CD14-positive monocyte (primary cell): ENCODE measurements at regions not wholly inside any gene's neighbourhood (a gene's known extent, or its start where the extent isn't known, plus 50 kb on each side); places are given as distances from the start of the nearest gene placed in this dataset.

Source experiments
- DNase-seq, 3 donors: peaks; one replicate each; pipeline ENCODE4 v3.0.0-alpha.2; 2011 to 2022
- H2AFZ ChIP-seq: 2 replicates; pipeline ENCODE4 v1.6.0; 2012; ENCODE audit warnings: mild to moderate bottlenecking, low read depth, low read length, inconsistent platforms; ENCODE audit not compliant: insufficient read depth, poor library complexity, severe bottlenecking
- H3K27ac ChIP-seq, 2 donors: 1 replicate in 1 of 2; 2 replicates in 1 of 2; pipeline ENCODE4 v1.5.1; 2012 to 2013; ENCODE audit warnings: low read length in 2 of 2, control low read depth in 1 of 2, inconsistent platforms in 1 of 2, low read depth in 1 of 2, mild to moderate bottlenecking in 1 of 2
- H3K27me3 ChIP-seq, 2 donors: one replicate each; pipeline versions ENCODE4 v1.6.0 to v1.6.1; 2011 to 2013; ENCODE audit warnings: low read length in 2 of 2; ENCODE audit not compliant: control insufficient read depth in 2 of 2, insufficient read depth in 2 of 2
- H3K36me3 ChIP-seq, 2 donors: replicated peaks in 1 of 2; 1 replicate in 1 of 2; 2 replicates in 1 of 2; pipeline versions ENCODE4 v1.5.1 to v1.6.1; 2012 to 2013; ENCODE audit warnings: low read length in 2 of 2, control low read depth in 1 of 2, inconsistent platforms in 1 of 2, mild to moderate bottlenecking in 1 of 2; ENCODE audit not compliant: insufficient read depth in 2 of 2, control insufficient read depth in 1 of 2
- H3K4me1 ChIP-seq, 2 donors: 1 replicate in 1 of 2; 2 replicates in 1 of 2; pipeline versions ENCODE4 v1.5.1 to v1.6.1; 2012 to 2013; ENCODE audit warnings: low read length in 2 of 2, control low read depth in 1 of 2, inconsistent platforms in 1 of 2, mild to moderate bottlenecking in 1 of 2, moderate library complexity in 1 of 2; ENCODE audit not compliant: insufficient read depth in 2 of 2, control insufficient read depth in 1 of 2
- H3K4me2 ChIP-seq: replicated peaks from 2 replicates; pipeline ENCODE3; 2012; ENCODE audit warnings: low read length, moderate library complexity, mild to moderate bottlenecking; ENCODE audit not compliant: poor library complexity, severe bottlenecking; ENCODE audit errors: extremely low read depth
- H3K4me3 ChIP-seq, 3 experiments: fragments of 200-600 bp in 1 of 3; sonication (generic) in 1 of 3; replicated peaks in 1 of 3; 1 replicate in 2 of 3; 2 replicates in 1 of 3; pipeline ENCODE4 v1.5.1; 2011 to 2013; ENCODE audit warnings: low read length in 3 of 3, mild to moderate bottlenecking in 3 of 3, control low read depth in 2 of 3, low read depth in 2 of 3, inconsistent platforms in 1 of 3, moderate library complexity in 1 of 3
- H3K79me2 ChIP-seq: 2 replicates; pipeline ENCODE4 v1.6.0; 2012; ENCODE audit warnings: mild to moderate bottlenecking, control low read depth, inconsistent platforms, low read length, moderate library complexity; ENCODE audit not compliant: insufficient read depth
- H3K9ac ChIP-seq: 2 replicates; pipeline ENCODE4 v1.6.0; 2017; ENCODE audit warnings: low read length, mild to moderate bottlenecking; ENCODE audit not compliant: insufficient read depth, poor library complexity, severe bottlenecking
- H3K9me3 ChIP-seq, 2 donors: replicated peaks in 1 of 2; 1 replicate in 1 of 2; 2 replicates in 1 of 2; pipeline versions ENCODE4 v1.5.1 to v1.6.1; 2012 to 2013; ENCODE audit warnings: low read length in 2 of 2, control low read depth in 1 of 2; ENCODE audit not compliant: control insufficient read depth in 1 of 2, insufficient read depth in 1 of 2
- H4K20me1 ChIP-seq: 2 replicates; pipeline ENCODE4 v1.6.0; 2012; ENCODE audit warnings: mild to moderate bottlenecking, low read length, control low read depth, moderate library complexity; ENCODE audit not compliant: insufficient read depth
- H3K27ac Mint-ChIP-seq, 7 donors: one replicate each; pipeline ENCODE4 v1.8.0; 2020; ENCODE audit warnings: mild to moderate bottlenecking in 7 of 7, mixed read lengths in 7 of 7, moderate library complexity in 6 of 7, inconsistent platforms in 2 of 7
- H3K27me3 Mint-ChIP-seq, 3 donors: one replicate each; pipeline ENCODE4 v1.8.0; 2021 to 2022; ENCODE audit warnings: low read depth in 3 of 3, mild to moderate bottlenecking in 3 of 3, mixed read lengths in 3 of 3, moderate library complexity in 3 of 3, inconsistent platforms in 1 of 3
- H3K36me3 Mint-ChIP-seq, 2 donors: one replicate each; pipeline ENCODE4 v1.8.0; 2020; ENCODE audit warnings: mixed read lengths in 2 of 2, inconsistent platforms in 1 of 2, mild to moderate bottlenecking in 1 of 2
- H3K4me1 Mint-ChIP-seq: one replicate; pipeline ENCODE4 v1.8.0; 2020; ENCODE audit warnings: mild to moderate bottlenecking, mixed read lengths
- H3K4me3 Mint-ChIP-seq, 2 donors: one replicate each; pipeline ENCODE4 v1.8.0; 2020; ENCODE audit warnings: mild to moderate bottlenecking in 2 of 2, mixed read lengths in 2 of 2, moderate library complexity in 1 of 2
- H3K9me3 Mint-ChIP-seq, 7 donors: one replicate each; pipeline ENCODE4 v1.8.0; 2020 to 2022; ENCODE audit warnings: mixed read lengths in 7 of 7, mild to moderate bottlenecking in 6 of 7, moderate library complexity in 6 of 7, inconsistent platforms in 2 of 7
- CTCF ChIP-seq: fragments of 200-600 bp; IDR thresholded peaks from one replicate; pipeline ENCODE4 v1.8.0; 2022; ENCODE audit warnings: antibody characterized with exemption, mild to moderate bottlenecking
- WGBS: methylation state at CpG from one replicate; pipeline ENCODE4 v1.1.5; 2013; ENCODE audit warnings: missing lambda C conversion rate; ENCODE audit not compliant: insufficient coverage; 5-methylcytosine and 5-hydroxymethylcytosine counted together
- intact Hi-C, 2 donors: fragments of 100-400 bp; cut with micrococcal nuclease; formaldehyde crosslinking; loops; one replicate each; pipeline versions ENCODE4 v1.15.0 to v1.15.1; 2023

- no peak overlapping the region for H3K9ac ChIP-seq
- no peak for TF ChIP-seq CTCF
- H3K4me1 ChIP-seq, result no peaks in the 10 kb centered on the region
- H3K36me3 Mint-ChIP-seq, result no peaks in the 10 kb centered on the region
- peaks cover 0 to 14% (median 2%) of the 10 kb centered on the region in 7 donors for H3K9me3 Mint-ChIP-seq
- no peak overlapping the region for H2AFZ ChIP-seq
- intact Hi-C loops, result no loop called here
- no peaks in the 10 kb centered on the region for H4K20me1 ChIP-seq
- H3K27ac Mint-ChIP-seq, result no peak overlapping the region
- H3K36me3 ChIP-seq, result no peaks in the 10 kb centered on the region
- H3K27me3 Mint-ChIP-seq, result peaks cover 0 to 3% (median 2%) of the 10 kb centered on the region in 3 donors
- peaks cover 0 to 5% of the 10 kb centered on the region in 2 donors for H3K9me3 ChIP-seq
- no peak overlapping the region for H3K27ac ChIP-seq
- H3K27me3 ChIP-seq, result no peaks in the 10 kb centered on the region
- H3K4me2 ChIP-seq, result no peak overlapping the region
- no peak overlapping the region for H3K4me3 ChIP-seq
- H3K4me1 Mint-ChIP-seq, result no peaks in the 10 kb centered on the region
- H3K79me2 ChIP-seq, result no peaks in the 10 kb centered on the region
- 53% methylated on average over 3 of the region's 5 CpGs for WGBS
- no peak for DNase-seq
- H3K4me3 Mint-ChIP-seq, result no peak overlapping the region
These were observed 385.4 kb upstream of the RND3 start for GRCh38 chr2:150872756-150873395.

- Histone ChIP-seq H4K20me1 (no peaks in the 10 kb centered on the region), H3K36me3 (no peaks in the 10 kb centered on the region), H3K27ac (no peak overlapping the region), H3K27me3 (no peaks in the 10 kb centered on the region), H3K4me1 (no peaks in the 10 kb centered on the region), H3K79me2 (no peaks in the 10 kb centered on the region), H3K4me3 (no peak overlapping the region), H2AFZ (no peak overlapping the region), H3K4me2 (no peak overlapping the region), H3K9me3 (peaks cover 0 to 12% of the 10 kb centered on the region in 2 donors), H3K9ac (no peak overlapping the region)
- H3K4me1 Mint-ChIP-seq, result no peaks in the 10 kb centered on the region
- H3K27me3 Mint-ChIP-seq, result peaks cover 0 to 4% (median 0%) of the 10 kb centered on the region in 3 donors
- H3K4me3 Mint-ChIP-seq, result no peak overlapping the region
- H3K36me3 Mint-ChIP-seq, result no peaks in the 10 kb centered on the region
- intact Hi-C loops, result no loop called here
- peaks cover 0 to 18% (median 7%) of the 10 kb centered on the region in 7 donors for H3K9me3 Mint-ChIP-seq
- TF ChIP-seq CTCF, result no peak
- DNase-seq, result no peak
- no peak overlapping the region for H3K27ac Mint-ChIP-seq
These were observed 379.0 kb upstream of the RND3 start for GRCh38 chr2:150866431-150866830.
